Hepatocyte (in vitro differentiated cells): ENCODE measurements at regions not wholly inside any gene's neighbourhood (a gene's known extent, or its start where the extent isn't known, plus 50 kb on each side); places are given as distances from the start of the nearest gene placed in this dataset.

Source experiments
- CTCF ChIP-seq: fragments of 200-600 bp; sonication (generic); IDR thresholded peaks from 2 replicates; pipeline ENCODE4 v1.5.1; 2016; ENCODE audit warnings: antibody characterized with exemption, mild to moderate bottlenecking; ENCODE audit not compliant: poor library complexity
- EZH2phosphoT487 ChIP-seq: fragments of 200-600 bp; sonication (generic); IDR thresholded peaks from one replicate; pipeline ENCODE4 v1.6.1; 2018; ENCODE audit warnings: antibody characterized with exemption, mild to moderate bottlenecking, low read depth, moderate library complexity; ENCODE audit not compliant: unreplicated experiment, severe bottlenecking

- TF ChIP-seq EZH2phosphoT487 (no peak), CTCF (no peak)
These were observed 520.8 kb downstream of the HAPSTR1 start for GRCh38 chr16:9612267-9612666.
